OCI-LY3 (cell line): ENCODE measurements at regions not wholly inside any gene's neighbourhood (a gene's known extent, or its start where the extent isn't known, plus 50 kb on each side); places are given as distances from the start of the nearest gene placed in this dataset.

Experiments
- H2AFZ ChIP-seq: fragments of 200-600, 300-600 bp; shearing (Covaris generic); 2 replicates; pipeline ENCODE4 v1.6.0; 2014; ENCODE audit warnings: antibody characterized with exemption, low read depth, low read length
- H3K27ac ChIP-seq: fragments of 200-600, 300-600 bp; sonication (generic); 2 replicates; pipeline ENCODE4 v1.5.1; 2014; ENCODE audit warnings: mild to moderate bottlenecking, low read length, moderate library complexity, mixed read lengths
- H3K27me3 ChIP-seq: fragments of 200-600, 300-600 bp; sonication (generic); 2 replicates; pipeline ENCODE4 v1.6.1; 2014; ENCODE audit warnings: low read depth, low read length, mixed read lengths
- H3K36me3 ChIP-seq: fragments of 200-600, 300-600 bp; sonication (generic); replicated peaks from 2 replicates; pipeline ENCODE3; 2014; ENCODE audit warnings: low read depth, low read length, mixed read lengths
- H3K4me1 ChIP-seq: fragments of 300-600, 200-600 bp; sonication (generic); 2 replicates; pipeline ENCODE4 v1.6.1; 2014; ENCODE audit warnings: low read length, mixed read lengths
- H3K4me2 ChIP-seq: fragments of 200-600, 300-600 bp; sonication (generic); 2 replicates; pipeline ENCODE4 v1.6.1; 2014; ENCODE audit warnings: low read length, mixed read lengths
- H3K4me3 ChIP-seq: fragments of 300-600, 200-600 bp; sonication (generic); 2 replicates; pipeline ENCODE4 v1.5.1; 2014; ENCODE audit warnings: antibody characterized with exemption, mild to moderate bottlenecking, low read length, moderate library complexity
- H3K79me2 ChIP-seq: fragments of 300-600, 200-600 bp; shearing (Covaris generic); 2 replicates; pipeline ENCODE4 v1.6.1; 2014; ENCODE audit warnings: mild to moderate bottlenecking, low read length, mixed read lengths
- H3K9ac ChIP-seq: fragments of 300-600, 200-600 bp; shearing (Covaris generic); 2 replicates; pipeline ENCODE4 v1.6.0; 2014; ENCODE audit warnings: mild to moderate bottlenecking, low read length, moderate library complexity
- H3K9me3 ChIP-seq: fragments of 200-600, 300-600 bp; shearing (Covaris generic); 2 replicates; pipeline ENCODE4 v1.6.1; 2014; ENCODE audit warnings: low read length, mixed read lengths; ENCODE audit not compliant: insufficient read depth
- H4K20me1 ChIP-seq: fragments of 200-600, 300-600 bp; sonication (generic); 2 replicates; pipeline ENCODE4 v1.6.1; 2016; ENCODE audit warnings: low read length, mixed read lengths; ENCODE audit not compliant: insufficient read depth
- EZH2phosphoT487 ChIP-seq: fragments of 200-600 bp; shearing (Covaris generic); IDR thresholded peaks from 2 replicates; pipeline ENCODE4 v1.6.1; 2018; ENCODE audit warnings: antibody characterized with exemption, mixed run types, low read depth
- TF ChIP-seq, protein P1 (sequence below): fragments of 200-600, 300-600 bp; sonication (generic); IDR thresholded peaks from 2 replicates; pipeline ENCODE4 v1.5.1; 2014; ENCODE audit warnings: antibody characterized with exemption, low read length, low read depth

DNA sequence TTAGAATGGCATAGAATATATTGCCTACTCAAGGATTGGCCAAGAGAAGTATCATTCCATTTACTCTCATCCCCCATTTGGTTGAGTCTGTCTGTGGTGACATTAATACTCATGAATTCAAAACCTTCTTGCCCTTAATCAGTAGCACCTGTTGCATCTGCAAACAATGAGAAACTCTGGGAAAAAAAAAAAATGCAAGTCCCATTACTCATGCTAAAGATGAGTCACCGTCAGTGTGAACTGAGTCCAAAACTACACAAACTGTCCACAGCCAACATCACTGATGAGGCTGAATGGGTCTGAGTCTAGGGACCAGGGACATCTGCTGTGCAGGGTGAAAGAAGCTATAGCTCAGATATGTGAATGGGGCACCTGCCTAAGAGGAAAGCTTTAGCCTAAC lies 96.9 kb upstream of the ADAMTS18 start:
- no peak overlapping the region for H2AFZ ChIP-seq
- H3K9ac ChIP-seq = no peak overlapping the region
- H3K36me3 ChIP-seq = no peaks in the 10 kb centered on the region
- no peak overlapping the region for H3K4me2 ChIP-seq
- H3K4me1 ChIP-seq = no peaks in the 10 kb centered on the region
- H3K4me3 ChIP-seq = no peak overlapping the region
- H3K27me3 ChIP-seq = peaks cover 15% of the 10 kb centered on the region; the same call in 1 of the 2 replicates
- H3K9me3 ChIP-seq = no peaks in the 10 kb centered on the region
- no peaks in the 10 kb centered on the region for H3K79me2 ChIP-seq
- no peaks in the 10 kb centered on the region for H4K20me1 ChIP-seq
- TF ChIP-seq, protein P1, sequence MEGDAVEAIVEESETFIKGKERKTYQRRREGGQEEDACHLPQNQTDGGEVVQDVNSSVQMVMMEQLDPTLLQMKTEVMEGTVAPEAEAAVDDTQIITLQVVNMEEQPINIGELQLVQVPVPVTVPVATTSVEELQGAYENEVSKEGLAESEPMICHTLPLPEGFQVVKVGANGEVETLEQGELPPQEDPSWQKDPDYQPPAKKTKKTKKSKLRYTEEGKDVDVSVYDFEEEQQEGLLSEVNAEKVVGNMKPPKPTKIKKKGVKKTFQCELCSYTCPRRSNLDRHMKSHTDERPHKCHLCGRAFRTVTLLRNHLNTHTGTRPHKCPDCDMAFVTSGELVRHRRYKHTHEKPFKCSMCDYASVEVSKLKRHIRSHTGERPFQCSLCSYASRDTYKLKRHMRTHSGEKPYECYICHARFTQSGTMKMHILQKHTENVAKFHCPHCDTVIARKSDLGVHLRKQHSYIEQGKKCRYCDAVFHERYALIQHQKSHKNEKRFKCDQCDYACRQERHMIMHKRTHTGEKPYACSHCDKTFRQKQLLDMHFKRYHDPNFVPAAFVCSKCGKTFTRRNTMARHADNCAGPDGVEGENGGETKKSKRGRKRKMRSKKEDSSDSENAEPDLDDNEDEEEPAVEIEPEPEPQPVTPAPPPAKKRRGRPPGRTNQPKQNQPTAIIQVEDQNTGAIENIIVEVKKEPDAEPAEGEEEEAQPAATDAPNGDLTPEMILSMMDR = no peak
- no peak for TF ChIP-seq EZH2phosphoT487
- H3K27ac ChIP-seq = no peak overlapping the region

DNA sequence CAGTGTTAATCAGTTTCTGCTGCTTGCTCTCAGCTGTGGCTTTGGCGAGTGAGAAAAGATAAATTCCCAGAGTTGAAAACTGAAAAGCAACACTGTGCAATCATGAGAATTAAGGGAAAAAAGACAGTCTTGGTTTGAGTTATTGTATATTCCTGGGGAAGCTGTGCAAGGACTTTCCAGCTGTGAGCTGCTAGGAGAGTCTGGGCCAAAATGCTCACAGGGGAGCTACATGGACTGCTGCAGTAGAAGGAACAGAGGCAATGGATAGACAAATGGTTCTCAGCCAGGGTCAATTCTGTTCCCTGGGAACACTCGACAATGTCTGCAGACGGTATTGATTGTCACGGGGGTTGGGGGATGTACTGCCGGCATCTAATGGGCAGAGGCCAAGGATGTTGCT lies 102.0 kb upstream of the ADAMTS18 start:
- Histone ChIP-seq H3K4me3 (no peak overlapping the region), H3K79me2 (no peaks in the 10 kb centered on the region), H3K4me1 (no peaks in the 10 kb centered on the region), H4K20me1 (no peaks in the 10 kb centered on the region), H3K36me3 (no peaks in the 10 kb centered on the region), H3K27me3 (peaks cover 26% of the 10 kb centered on the region), H3K4me2 (no peak overlapping the region), H3K9me3 (no peaks in the 10 kb centered on the region), H3K27ac (no peak overlapping the region), H2AFZ (no peak overlapping the region), H3K9ac (no peak overlapping the region)
- TF ChIP-seq, protein P1 = no peak
- no peak for TF ChIP-seq EZH2phosphoT487

DNA sequence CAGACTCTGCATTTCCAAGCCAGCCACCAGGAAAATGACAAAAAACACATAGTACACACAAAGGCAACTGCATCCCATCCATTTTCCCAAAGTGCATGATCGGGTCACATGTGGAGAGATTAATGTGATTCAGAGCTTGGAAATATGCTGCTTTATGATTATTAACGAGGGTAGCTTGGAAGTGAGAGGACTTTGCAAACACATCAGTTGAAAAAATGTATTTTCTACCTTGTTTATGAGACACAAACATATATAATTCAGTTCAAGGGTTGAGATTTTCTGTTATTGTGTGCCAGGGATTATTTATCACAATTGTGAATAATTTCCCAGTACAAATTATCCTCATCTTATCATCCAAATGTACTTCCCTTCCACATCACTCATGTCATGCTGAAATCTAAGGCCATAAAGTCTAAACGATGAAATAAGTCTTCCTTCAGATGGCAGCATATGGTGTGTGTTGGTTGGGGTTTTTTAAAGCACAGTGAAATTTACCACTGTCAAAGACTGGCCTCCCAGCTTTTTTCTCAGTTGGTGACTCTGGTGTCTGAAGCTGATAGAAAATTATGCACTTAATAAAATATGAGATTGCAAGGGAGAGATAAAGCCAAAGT lies 104.7 kb upstream of the ADAMTS18 start:
- H4K20me1 ChIP-seq = no peaks in the 10 kb centered on the region
- TF ChIP-seq, protein P1 = no peak
- no peak for TF ChIP-seq EZH2phosphoT487
- H3K9ac ChIP-seq = no peak overlapping the region
- no peaks in the 10 kb centered on the region for H3K36me3 ChIP-seq
- no peak overlapping the region for H3K4me3 ChIP-seq
- no peak overlapping the region for H3K27ac ChIP-seq
- no peaks in the 10 kb centered on the region for H3K9me3 ChIP-seq
- H3K27me3 ChIP-seq = peaks cover 32% of the 10 kb centered on the region
- no peak overlapping the region for H2AFZ ChIP-seq
- no peaks in the 10 kb centered on the region for H3K79me2 ChIP-seq
- no peak overlapping the region for H3K4me2 ChIP-seq
- H3K4me1 ChIP-seq = no peaks in the 10 kb centered on the region

DNA sequence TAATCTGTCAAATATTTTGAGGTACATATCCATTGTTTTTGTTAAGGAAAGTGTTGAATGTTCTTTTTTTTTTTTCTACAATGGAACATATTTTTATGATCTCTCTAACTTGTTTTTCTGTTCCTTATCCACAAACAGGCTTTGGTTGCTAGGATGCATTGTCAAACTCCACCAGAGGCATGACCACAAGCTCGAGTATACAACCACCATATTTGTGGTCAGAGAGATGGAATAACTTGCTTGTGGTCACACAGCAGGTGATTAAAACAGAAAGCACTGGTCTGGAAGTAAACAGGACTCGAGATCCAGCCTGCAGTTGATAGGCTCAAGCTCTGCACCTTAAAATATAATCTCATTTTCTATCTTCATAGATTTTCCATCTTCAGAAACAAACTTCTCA lies 105.8 kb upstream of the ADAMTS18 start:
- no peak overlapping the region for H3K27ac ChIP-seq
- H3K9me3 ChIP-seq = no peaks in the 10 kb centered on the region
- TF ChIP-seq EZH2phosphoT487 = no peak
- TF ChIP-seq, protein P1 = no peak
- no peaks in the 10 kb centered on the region for H3K36me3 ChIP-seq
- no peak overlapping the region for H2AFZ ChIP-seq
- no peaks in the 10 kb centered on the region for H3K4me1 ChIP-seq
- H3K4me3 ChIP-seq = no peak overlapping the region
- peaks cover 27% of the 10 kb centered on the region for H3K27me3 ChIP-seq
- no peak overlapping the region for H3K4me2 ChIP-seq
- H3K79me2 ChIP-seq = no peaks in the 10 kb centered on the region
- H4K20me1 ChIP-seq = no peaks in the 10 kb centered on the region
- no peak overlapping the region for H3K9ac ChIP-seq
